Liver (tissue), 8 donors: ENCODE measurements at regions not wholly inside any gene's neighbourhood (a gene's known extent, or its start where the extent isn't known, plus 50 kb on each side); places are given as distances from the start of the nearest gene placed in this dataset.
A peak's percentile ranks its signal among the peaks of the same experiment; 100 is the strongest.
"Not testable (repeated sequence)": the region's sequence is repeated elsewhere in the genome, so short reads cannot be mapped to it uniquely, and the experiment has no call there.

ENCODE experiments used
- DNase-seq: peaks from one replicate; pipeline ENCODE4 v3.0.0-alpha.2; 2017; ENCODE audit warnings: low spot score
- H3K27ac ChIP-seq, 2 donors: one replicate each; pipeline ENCODE4 v1.7.0; 2013; ENCODE audit warnings: inconsistent platforms in 2 of 2, low read length in 2 of 2, control low read depth in 1 of 2, low read depth in 1 of 2, mild to moderate bottlenecking in 1 of 2
- H3K27me3 ChIP-seq, 4 donors: one replicate each; pipeline versions ENCODE4 v1.6.1 to v1.7.0; 2013; ENCODE audit warnings: low read length in 3 of 4, inconsistent platforms in 1 of 4, mild to moderate bottlenecking in 1 of 4, moderate library complexity in 1 of 4; ENCODE audit not compliant: control insufficient read depth in 4 of 4, insufficient read depth in 4 of 4
- H3K36me3 ChIP-seq, 4 donors: one replicate each; pipeline versions ENCODE4 v1.6.1 to v1.7.0; 2013; ENCODE audit warnings: low read length in 3 of 4, mild to moderate bottlenecking in 3 of 4, low read depth in 1 of 4, moderate library complexity in 1 of 4; ENCODE audit not compliant: control insufficient read depth in 4 of 4, insufficient read depth in 3 of 4
- H3K4me1 ChIP-seq, 4 donors: one replicate each; pipeline versions ENCODE4 v1.6.1 to v1.7.0; 2013; ENCODE audit warnings: low read length in 3 of 4, mild to moderate bottlenecking in 3 of 4, moderate library complexity in 1 of 4; ENCODE audit not compliant: control insufficient read depth in 4 of 4, insufficient read depth in 4 of 4
- H3K4me3 ChIP-seq, 3 donors: one replicate each; pipeline versions ENCODE4 v1.6.1 to v1.7.0; 2013; ENCODE audit warnings: low read length in 3 of 3, control low read depth in 1 of 3, low read depth in 1 of 3, mild to moderate bottlenecking in 1 of 3
- H3K9ac ChIP-seq, 2 donors: one replicate each; pipeline ENCODE4 v1.7.0; 2013; ENCODE audit warnings: low read length in 2 of 2, mild to moderate bottlenecking in 2 of 2, moderate library complexity in 2 of 2, control low read depth in 1 of 2, low read depth in 1 of 2
- H3K9me3 ChIP-seq, 4 donors: one replicate each; pipeline versions ENCODE4 v1.6.1 to v1.7.0; 2013; ENCODE audit warnings: low read length in 3 of 4; ENCODE audit not compliant: control insufficient read depth in 4 of 4
- EGR1 ChIP-seq, 2 donors: IDR thresholded peaks; 2 replicates each; pipeline ENCODE4 v1.6.1; 2016 to 2018; ENCODE audit warnings: antibody characterized with exemption in 2 of 2, low read depth in 2 of 2
- FOXA1 ChIP-seq: IDR thresholded peaks from 2 replicates; pipeline ENCODE4 v1.6.1; 2016; ENCODE audit warnings: antibody characterized with exemption
- FOXA2 ChIP-seq: IDR thresholded peaks from 2 replicates; pipeline ENCODE4 v1.6.1; 2016; ENCODE audit warnings: antibody characterized with exemption
- GABPA ChIP-seq, 2 donors: IDR thresholded peaks in 1 of 2; conservative IDR thresholded peaks in 1 of 2; 2 replicates each; pipeline ENCODE4 v1.6.1; 2016; ENCODE audit warnings: antibody characterized with exemption in 2 of 2, mild to moderate bottlenecking in 1 of 2, moderate library complexity in 1 of 2
- HNF4A ChIP-seq, 2 donors: conservative IDR thresholded peaks; 2 replicates each; pipeline ENCODE4 v1.6.1; 2016; ENCODE audit warnings: antibody characterized with exemption in 2 of 2, mild to moderate bottlenecking in 2 of 2
- HNF4G ChIP-seq: IDR thresholded peaks from 2 replicates; pipeline ENCODE4 v1.6.1; 2016; ENCODE audit warnings: antibody characterized with exemption
- JUND ChIP-seq, 2 donors: IDR thresholded peaks; 2 replicates each; pipeline ENCODE4 v1.6.1; 2016; ENCODE audit warnings: antibody characterized with exemption in 2 of 2
- NR2F2 ChIP-seq: IDR thresholded peaks from 2 replicates; pipeline ENCODE4 v1.6.1; 2016; ENCODE audit warnings: antibody characterized with exemption
- RAD21 ChIP-seq, 2 donors: IDR thresholded peaks; 2 replicates each; pipeline ENCODE4 v1.6.1; 2016; ENCODE audit warnings: antibody characterized with exemption in 2 of 2, mild to moderate bottlenecking in 2 of 2
- RXRA ChIP-seq, 2 donors: IDR thresholded peaks; 2 replicates each; pipeline ENCODE4 v1.6.1; 2017 to 2018; ENCODE audit warnings: antibody characterized with exemption in 2 of 2, mild to moderate bottlenecking in 1 of 2
- SP1 ChIP-seq: IDR thresholded peaks from 2 replicates; pipeline ENCODE4 v1.6.1; 2018; ENCODE audit warnings: antibody characterized with exemption, mild to moderate bottlenecking
- TAF1 ChIP-seq: conservative IDR thresholded peaks from 2 replicates; pipeline ENCODE4 v1.6.1; 2016; ENCODE audit warnings: antibody characterized with exemption, mild to moderate bottlenecking
- YY1 ChIP-seq: IDR thresholded peaks from 2 replicates; pipeline ENCODE4 v1.6.1; 2016; ENCODE audit warnings: antibody characterized with exemption, mild to moderate bottlenecking
- WGBS: extraction: QIAGEN DNeasy Blood & Tissue Kit; methylation state at CpG from one replicate; pipeline ENCODE4 v1.1.7; 2013; 5-methylcytosine and 5-hydroxymethylcytosine counted together
- TF ChIP-seq, protein P1 (sequence below): fragments of 150-350 bp; IDR thresholded peaks from 2 replicates; pipeline ENCODE4 v1.5.1; 2017; ENCODE audit warnings: improper control_type of control experiment, low read depth, low read length; ENCODE audit not compliant: missing input control
- TF ChIP-seq, protein P2 (sequence below): IDR thresholded peaks from 2 replicates; pipeline ENCODE4 v1.6.1; 2016; ENCODE audit warnings: antibody characterized with exemption, mild to moderate bottlenecking
- TF ChIP-seq, protein P3 (sequence below): IDR thresholded peaks from 2 replicates; pipeline ENCODE4 v1.6.1; 2016; ENCODE audit warnings: antibody characterized with exemption
- TF ChIP-seq, protein P4 (sequence below): IDR thresholded peaks from 2 replicates; pipeline ENCODE4 v1.6.1; 2016; ENCODE audit warnings: antibody characterized with exemption
- TF ChIP-seq, protein P5 (sequence below): IDR thresholded peaks from 2 replicates; pipeline ENCODE4 v1.6.1; 2016; ENCODE audit warnings: antibody characterized with exemption
- donor health status: healthy.
- donor health status: healthy.
- donor health status: healthy.
- donor health status: healthy.
- donor health status: healthy.

DNA sequence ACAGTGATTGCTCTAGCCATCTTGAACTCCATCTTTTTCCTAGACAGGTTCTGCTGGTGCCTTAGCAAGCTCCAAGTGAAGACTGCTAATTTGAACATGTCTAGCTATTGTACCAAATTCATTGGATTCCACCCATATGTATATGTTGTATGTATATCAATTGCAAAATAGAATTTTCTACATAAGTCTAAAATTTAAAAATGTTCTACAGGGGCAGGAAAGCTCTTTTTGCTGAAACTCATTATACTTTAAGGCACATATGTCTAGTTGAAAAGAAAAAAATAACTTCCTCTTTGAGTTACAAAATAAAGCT lies 845.3 kb downstream of the MCTP2 start:
- H3K27ac ChIP-seq = no peak overlapping the region
- no peaks in the 10 kb centered on the region for H3K27me3 ChIP-seq
- H3K4me1 ChIP-seq = no peaks in the 10 kb centered on the region
- H3K36me3 ChIP-seq = peaks cover 0 to 2% (median 0%) of the 10 kb centered on the region in 4 donors
- TF ChIP-seq YY1 (no peak), FOXA1 (no peak), JUND (IDR thresholded peaks at IDR 0.05) (no peak), EGR1 (IDR thresholded peaks at IDR 0.05; ENCODE audit: low read depth in 2 of 2) (no peak), RAD21 (IDR thresholded peaks at IDR 0.05) (no peak), HNF4G (no peak), GABPA (IDR thresholded peaks at IDR 0.05 in 1 of 2, conservative IDR thresholded peaks at IDR 0.05 in 1 of 2) (no peak), NR2F2 (no peak), RXRA (IDR thresholded peaks at IDR 0.05) (no peak), HNF4A (conservative IDR thresholded peaks at IDR 0.05) (no peak), FOXA2 (no peak), SP1 (no peak), TAF1 (no peak)
- TF ChIP-seq, protein P1, sequence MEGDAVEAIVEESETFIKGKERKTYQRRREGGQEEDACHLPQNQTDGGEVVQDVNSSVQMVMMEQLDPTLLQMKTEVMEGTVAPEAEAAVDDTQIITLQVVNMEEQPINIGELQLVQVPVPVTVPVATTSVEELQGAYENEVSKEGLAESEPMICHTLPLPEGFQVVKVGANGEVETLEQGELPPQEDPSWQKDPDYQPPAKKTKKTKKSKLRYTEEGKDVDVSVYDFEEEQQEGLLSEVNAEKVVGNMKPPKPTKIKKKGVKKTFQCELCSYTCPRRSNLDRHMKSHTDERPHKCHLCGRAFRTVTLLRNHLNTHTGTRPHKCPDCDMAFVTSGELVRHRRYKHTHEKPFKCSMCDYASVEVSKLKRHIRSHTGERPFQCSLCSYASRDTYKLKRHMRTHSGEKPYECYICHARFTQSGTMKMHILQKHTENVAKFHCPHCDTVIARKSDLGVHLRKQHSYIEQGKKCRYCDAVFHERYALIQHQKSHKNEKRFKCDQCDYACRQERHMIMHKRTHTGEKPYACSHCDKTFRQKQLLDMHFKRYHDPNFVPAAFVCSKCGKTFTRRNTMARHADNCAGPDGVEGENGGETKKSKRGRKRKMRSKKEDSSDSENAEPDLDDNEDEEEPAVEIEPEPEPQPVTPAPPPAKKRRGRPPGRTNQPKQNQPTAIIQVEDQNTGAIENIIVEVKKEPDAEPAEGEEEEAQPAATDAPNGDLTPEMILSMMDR = no peak
- TF ChIP-seq, protein P2, sequence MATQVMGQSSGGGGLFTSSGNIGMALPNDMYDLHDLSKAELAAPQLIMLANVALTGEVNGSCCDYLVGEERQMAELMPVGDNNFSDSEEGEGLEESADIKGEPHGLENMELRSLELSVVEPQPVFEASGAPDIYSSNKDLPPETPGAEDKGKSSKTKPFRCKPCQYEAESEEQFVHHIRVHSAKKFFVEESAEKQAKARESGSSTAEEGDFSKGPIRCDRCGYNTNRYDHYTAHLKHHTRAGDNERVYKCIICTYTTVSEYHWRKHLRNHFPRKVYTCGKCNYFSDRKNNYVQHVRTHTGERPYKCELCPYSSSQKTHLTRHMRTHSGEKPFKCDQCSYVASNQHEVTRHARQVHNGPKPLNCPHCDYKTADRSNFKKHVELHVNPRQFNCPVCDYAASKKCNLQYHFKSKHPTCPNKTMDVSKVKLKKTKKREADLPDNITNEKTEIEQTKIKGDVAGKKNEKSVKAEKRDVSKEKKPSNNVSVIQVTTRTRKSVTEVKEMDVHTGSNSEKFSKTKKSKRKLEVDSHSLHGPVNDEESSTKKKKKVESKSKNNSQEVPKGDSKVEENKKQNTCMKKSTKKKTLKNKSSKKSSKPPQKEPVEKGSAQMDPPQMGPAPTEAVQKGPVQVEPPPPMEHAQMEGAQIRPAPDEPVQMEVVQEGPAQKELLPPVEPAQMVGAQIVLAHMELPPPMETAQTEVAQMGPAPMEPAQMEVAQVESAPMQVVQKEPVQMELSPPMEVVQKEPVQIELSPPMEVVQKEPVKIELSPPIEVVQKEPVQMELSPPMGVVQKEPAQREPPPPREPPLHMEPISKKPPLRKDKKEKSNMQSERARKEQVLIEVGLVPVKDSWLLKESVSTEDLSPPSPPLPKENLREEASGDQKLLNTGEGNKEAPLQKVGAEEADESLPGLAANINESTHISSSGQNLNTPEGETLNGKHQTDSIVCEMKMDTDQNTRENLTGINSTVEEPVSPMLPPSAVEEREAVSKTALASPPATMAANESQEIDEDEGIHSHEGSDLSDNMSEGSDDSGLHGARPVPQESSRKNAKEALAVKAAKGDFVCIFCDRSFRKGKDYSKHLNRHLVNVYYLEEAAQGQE = no peak
- TF ChIP-seq, protein P3, sequence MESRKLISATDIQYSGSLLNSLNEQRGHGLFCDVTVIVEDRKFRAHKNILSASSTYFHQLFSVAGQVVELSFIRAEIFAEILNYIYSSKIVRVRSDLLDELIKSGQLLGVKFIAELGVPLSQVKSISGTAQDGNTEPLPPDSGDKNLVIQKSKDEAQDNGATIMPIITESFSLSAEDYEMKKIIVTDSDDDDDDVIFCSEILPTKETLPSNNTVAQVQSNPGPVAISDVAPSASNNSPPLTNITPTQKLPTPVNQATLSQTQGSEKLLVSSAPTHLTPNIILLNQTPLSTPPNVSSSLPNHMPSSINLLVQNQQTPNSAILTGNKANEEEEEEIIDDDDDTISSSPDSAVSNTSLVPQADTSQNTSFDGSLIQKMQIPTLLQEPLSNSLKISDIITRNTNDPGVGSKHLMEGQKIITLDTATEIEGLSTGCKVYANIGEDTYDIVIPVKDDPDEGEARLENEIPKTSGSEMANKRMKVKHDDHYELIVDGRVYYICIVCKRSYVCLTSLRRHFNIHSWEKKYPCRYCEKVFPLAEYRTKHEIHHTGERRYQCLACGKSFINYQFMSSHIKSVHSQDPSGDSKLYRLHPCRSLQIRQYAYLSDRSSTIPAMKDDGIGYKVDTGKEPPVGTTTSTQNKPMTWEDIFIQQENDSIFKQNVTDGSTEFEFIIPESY = no peak
- TF ChIP-seq, protein P4, sequence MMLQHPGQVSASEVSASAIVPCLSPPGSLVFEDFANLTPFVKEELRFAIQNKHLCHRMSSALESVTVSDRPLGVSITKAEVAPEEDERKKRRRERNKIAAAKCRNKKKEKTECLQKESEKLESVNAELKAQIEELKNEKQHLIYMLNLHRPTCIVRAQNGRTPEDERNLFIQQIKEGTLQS = no peak
- TF ChIP-seq, protein P5, sequence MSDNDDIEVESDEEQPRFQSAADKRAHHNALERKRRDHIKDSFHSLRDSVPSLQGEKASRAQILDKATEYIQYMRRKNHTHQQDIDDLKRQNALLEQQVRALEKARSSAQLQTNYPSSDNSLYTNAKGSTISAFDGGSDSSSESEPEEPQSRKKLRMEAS = no peak
- no peak overlapping the region for H3K4me3 ChIP-seq
- H3K9me3 ChIP-seq = no peaks in the 10 kb centered on the region
- H3K9ac ChIP-seq = no peak overlapping the region
- no peak for DNase-seq

DNA sequence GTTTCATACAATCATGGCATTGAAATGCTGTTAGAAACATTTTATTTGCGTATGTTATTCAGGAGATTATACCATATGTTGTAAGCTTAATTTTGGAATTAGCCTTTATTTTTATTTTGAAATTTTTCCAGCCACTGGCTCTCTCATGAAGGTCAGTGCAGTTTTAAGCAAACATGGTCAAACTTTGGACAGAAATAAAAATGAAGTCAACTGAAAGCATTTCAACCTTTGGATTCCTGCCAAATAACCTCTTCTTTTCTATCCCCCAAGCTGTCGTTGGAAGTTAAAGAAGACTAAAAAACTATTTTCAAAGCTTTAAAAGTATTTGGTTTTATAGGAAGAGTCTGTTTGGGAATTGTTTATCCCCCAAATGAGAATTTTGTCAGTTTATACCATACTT lies 846.6 kb downstream of the MCTP2 start:
- 37% methylated on average over 2 of the region's 2 CpGs for WGBS
- Histone ChIP-seq H3K27ac (peak overlapping the region in 1 of 2 donors; percentile 16), H3K9me3 (no peaks in the 10 kb centered on the region), H3K9ac (no peak overlapping the region), H3K4me3 (no peak overlapping the region), H3K4me1 (no peaks in the 10 kb centered on the region), H3K27me3 (no peaks in the 10 kb centered on the region), H3K36me3 (no peaks in the 10 kb centered on the region)
- DNase-seq = no peak
- TF ChIP-seq FOXA2 (no peak), FOXA1 (no peak), GABPA (IDR thresholded peaks at IDR 0.05 in 1 of 2, conservative IDR thresholded peaks at IDR 0.05 in 1 of 2) (no peak), HNF4A (conservative IDR thresholded peaks at IDR 0.05) (peak in 1 of 2 donors; percentile 23)
- TF ChIP-seq, protein P3 = no peak

DNA sequence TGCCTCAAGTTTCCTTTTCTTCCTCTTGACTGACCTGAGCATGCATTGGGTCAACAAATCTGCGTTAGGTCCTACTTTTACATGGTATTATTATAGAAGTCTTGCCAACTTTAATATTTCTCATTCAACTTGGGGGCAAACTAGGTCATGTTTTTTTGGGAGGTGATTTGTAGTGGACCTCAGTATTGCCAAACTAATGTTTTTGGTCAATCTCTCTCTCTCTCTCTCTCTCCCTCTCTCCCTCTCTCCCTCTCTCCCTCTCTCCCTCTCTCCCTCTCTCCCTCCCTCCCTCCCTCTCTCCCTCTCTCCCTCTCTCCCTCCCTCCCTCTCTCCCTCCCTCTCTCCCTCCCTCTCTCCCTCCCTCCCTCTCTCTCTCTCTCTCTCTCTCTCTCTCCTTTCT lies 848.9 kb downstream of the MCTP2 start:
- H3K4me3 ChIP-seq, DNase-seq, H3K36me3 ChIP-seq, H3K4me1 ChIP-seq, H3K9ac ChIP-seq, H3K27ac ChIP-seq, H3K9me3 ChIP-seq, H3K27me3 ChIP-seq: not testable (repeated sequence)
- 88% methylated on average over 1 of the region's 1 CpG for WGBS
